Stomach (tissue), 4 donors: ENCODE measurements at regions not wholly inside any gene's neighbourhood (a gene's known extent, or its start where the extent isn't known, plus 50 kb on each side); places are given as distances from the start of the nearest gene placed in this dataset.

ENCODE experiments used
- CTCF ChIP-seq, 7 experiments: fragments of 450-650 bp in 4 of 7; fragments of 200-600 bp in 3 of 7; sonication (generic) in 3 of 7; IDR thresholded peaks; one replicate each; pipeline ENCODE4 v1.5.1; 2016 to 2019; ENCODE audit warnings: antibody characterized with exemption in 7 of 7, control low read depth in 2 of 7, mild to moderate bottlenecking in 1 of 7
- EP300 ChIP-seq: sonication (generic); formaldehyde crosslinking; IDR thresholded peaks from one replicate; pipeline ENCODE4 v1.6.1; 2017; ENCODE audit warnings: antibody characterized with exemption
- POLR2A ChIP-seq, 4 donors: fragments of 450-650 bp; IDR thresholded peaks; one replicate each; pipeline ENCODE4 v1.6.1; 2016; ENCODE audit warnings: antibody characterized with exemption in 4 of 4, control low read depth in 2 of 4, mild to moderate bottlenecking in 1 of 4, moderate library complexity in 1 of 4
- POLR2AphosphoS5 ChIP-seq, 3 donors: sonication (generic); formaldehyde crosslinking; IDR thresholded peaks; one replicate each; pipeline ENCODE4 v1.6.1; 2016; ENCODE audit warnings: antibody characterized with exemption in 3 of 3

GRCh38 chr11:47914743-47915142, 65.6 kb upstream of the PTPRJ start:
- no peak for TF ChIP-seq CTCF (IDR thresholded peaks at IDR 0.05)
- no peak for TF ChIP-seq EP300
- TF ChIP-seq POLR2A (IDR thresholded peaks at IDR 0.05), result no peak
- TF ChIP-seq POLR2AphosphoS5 (IDR thresholded peaks at IDR 0.05), result no peak
